K562 (cell line): ENCODE measurements at regions not wholly inside any gene's neighbourhood (a gene's known extent, or its start where the extent isn't known, plus 50 kb on each side); places are given as distances from the start of the nearest gene placed in this dataset.

ENCODE experiments used
- ATAC-seq: fragments of 200-7000 bp; cut with Tn5 transposase; 3 replicates; pipeline ENCODE4 v1.9.1; 2020; ENCODE audit warnings: moderate library complexity
- BruUV-seq: library from RNA; stranded (reverse); fragments of 400-500 nt; replicated peaks from 2 replicates; lab custom pipeline; 2021; lab: Mats Ljungman, UMichigan
- CTCF ChIA-PET: fragments of 300-600 bp; formaldehyde crosslinking; extraction: SDS; loops from one replicate; lab custom pipeline; 2021; ENCODE audit warnings: low intra/inter-chr PET ratio; lab: Yijun Ruan, JAX
- POLR2A ChIA-PET: fragments of 300-600, 350-650 bp; sonication (Branson Sonifier 250); formaldehyde crosslinking; extraction: SDS; loops from one replicate; lab custom pipeline; 2021; ENCODE audit warnings: antibody characterized with exemption, inconsistent platforms; lab: Yijun Ruan, JAX
- DNase-seq, 4 experiments: peaks; one replicate each; pipeline versions ENCODE4 v3.0.0 to v3.0.0-alpha.2; 2011 to 2018; ENCODE audit warnings: low spot score in 3 of 4, mixed read lengths in 3 of 4; ENCODE audit errors: extremely low read depth in 1 of 4
- FAIRE-seq: peaks from 2 replicates; lab custom pipeline; 2011; peaks lifted over from hg19 to GRCh38; lab: Jason Lieb, UNC
- H2AFZ ChIP-seq: 2 replicates; pipeline ENCODE4 v1.6.0; 2011; ENCODE audit warnings: low read depth, low read length, control low read depth, inconsistent platforms
- H3K27ac ChIP-seq: fragments of 200-600 bp; 3 replicates; pipeline ENCODE4 v1.8.0; 2011; ENCODE audit warnings: low read depth, mild to moderate bottlenecking, control low read depth, inconsistent platforms, low read length, moderate library complexity, mixed read lengths; ENCODE audit errors: extremely low read depth
- H3K27me3 ChIP-seq, 2 experiments: fragments of 300-600 bp in 1 of 2; 2 replicates in 1 of 2; 3 replicates in 1 of 2; pipeline versions ENCODE4 v1.6.0 to v1.8.0; 2011; ENCODE audit warnings: inconsistent platforms in 2 of 2, low read length in 2 of 2, mild to moderate bottlenecking in 1 of 2, mixed read lengths in 1 of 2, moderate library complexity in 1 of 2; ENCODE audit not compliant: control insufficient read depth in 2 of 2, insufficient read depth in 2 of 2
- H3K36me3 ChIP-seq: fragments of 300-600 bp; 3 replicates; pipeline ENCODE4 v1.8.0; 2011; ENCODE audit warnings: mild to moderate bottlenecking, low read length, inconsistent platforms; ENCODE audit not compliant: control insufficient read depth, insufficient read depth
- H3K4me1 ChIP-seq, 2 experiments: fragments of 200-600 bp in 1 of 2; replicated peaks in 1 of 2; 2 replicates in 1 of 2; 3 replicates in 1 of 2; pipeline versions ENCODE4 v1.5.1 to v1.8.0; 2011; ENCODE audit warnings: inconsistent platforms in 2 of 2, low read length in 2 of 2, mild to moderate bottlenecking in 1 of 2, mixed read lengths in 1 of 2, moderate library complexity in 1 of 2; ENCODE audit not compliant: control insufficient read depth in 2 of 2, insufficient read depth in 2 of 2
- H3K4me2 ChIP-seq: 2 replicates; pipeline ENCODE4 v1.6.1; 2011; ENCODE audit warnings: low read length, control low read depth, inconsistent platforms, mixed read lengths; ENCODE audit not compliant: insufficient read depth
- H3K4me3 ChIP-seq: fragments of 200-600 bp; sonication (generic), shearing (Covaris generic); 2 replicates; pipeline ENCODE4 v1.5.1; 2016; ENCODE audit warnings: control low read depth, inconsistent platforms
- H3K79me2 ChIP-seq: fragments of 200-600 bp; 3 replicates; pipeline ENCODE4 v1.8.0; 2011; ENCODE audit warnings: low read length, inconsistent platforms; ENCODE audit not compliant: control insufficient read depth, insufficient read depth
- H3K9ac ChIP-seq, 2 experiments: 2 replicates each; pipeline versions ENCODE4 v1.6.0 to v1.6.1; 2011; ENCODE audit warnings: low read depth in 2 of 2, low read length in 2 of 2, control low read depth in 1 of 2, inconsistent platforms in 1 of 2, mild to moderate bottlenecking in 1 of 2, mixed read lengths in 1 of 2; ENCODE audit not compliant: insufficient read depth in 1 of 2
- H3K9me1 ChIP-seq: one replicate; pipeline ENCODE4 v1.6.0; 2011; ENCODE audit warnings: inconsistent platforms, mild to moderate bottlenecking, low read length, moderate library complexity; ENCODE audit not compliant: control insufficient read depth, insufficient read depth
- H3K9me3 ChIP-seq: replicated peaks from 2 replicates; pipeline ENCODE4 v1.5.1; 2011; ENCODE audit warnings: low read depth, low read length, inconsistent platforms; ENCODE audit not compliant: control insufficient read depth, insufficient read depth
- H4K20me1 ChIP-seq: replicated peaks from 2 replicates; pipeline ENCODE4 v1.6.1; 2011; ENCODE audit warnings: low read length, inconsistent platforms, mixed read lengths; ENCODE audit not compliant: control insufficient read depth, insufficient read depth
- CAMTA2 ChIP-seq: fragments of 250-450 bp; sonication (Bioruptor Pico); conservative IDR thresholded peaks from 2 replicates; pipeline ENCODE4 v1.5.1; 2022
- CEBPB ChIP-seq: fragments of 450-650 bp; IDR thresholded peaks from 2 replicates; pipeline ENCODE4 v1.6.1; 2016; ENCODE audit warnings: missing genetic modification characterization, missing compliant biosample characterization
- MTF1 ChIP-seq: fragments of 250-450 bp; sonication (Bioruptor Pico); IDR thresholded peaks from 2 replicates; pipeline ENCODE4 v1.9.0; 2021; ENCODE audit warnings: moderate library complexity, mild to moderate bottlenecking, inconsistent platforms, borderline replicate concordance
- NCOA1 ChIP-seq: fragments of 450-650 bp; IDR thresholded peaks from 2 replicates; pipeline ENCODE4 v1.6.1; 2016; ENCODE audit warnings: low read depth
- NELFE ChIP-seq: IDR thresholded peaks from 2 replicates; pipeline ENCODE4 v1.6.1; 2011; ENCODE audit warnings: mild to moderate bottlenecking; ENCODE audit not compliant: insufficient read depth, insufficient read length
- PHTF2 ChIP-seq: fragments of 250-450 bp; sonication (Bioruptor Pico); IDR thresholded peaks from 2 replicates; pipeline ENCODE4 v1.5.0; 2021; ENCODE audit warnings: mild to moderate bottlenecking
- TEAD1 ChIP-seq, 2 experiments: fragments of 450-650 bp in 1 of 2; sonication (generic) in 1 of 2; formaldehyde crosslinking; IDR thresholded peaks; 2 replicates each; pipeline versions ENCODE4 v1.4.0 to v1.8.0; 2020 to 2022; ENCODE audit warnings: mild to moderate bottlenecking in 2 of 2, missing genetic modification reagents in 1 of 2
- ZNF518B ChIP-seq: fragments of 250-450 bp; sonication (Bioruptor Pico); IDR thresholded peaks from 2 replicates; pipeline ENCODE4 v1.5.0; 2021; ENCODE audit warnings: mild to moderate bottlenecking, moderate library complexity
- ZNF707 ChIP-seq: fragments of 250-450 bp; sonication (Bioruptor Pico); conservative IDR thresholded peaks from 2 replicates; pipeline ENCODE4 v1.8.0; 2022; ENCODE audit warnings: inconsistent platforms, mild to moderate bottlenecking, moderate library complexity
- ZSCAN32 ChIP-seq: fragments of 450-650 bp; formaldehyde crosslinking; IDR thresholded peaks from 2 replicates; pipeline ENCODE4 v1.4.0; 2020; ENCODE audit warnings: mild to moderate bottlenecking, moderate library complexity
- WGBS: fragments of 100-300 bp; shearing (Covaris generic); methylation state at CpG from one replicate; pipeline ENCODE4 v1.1.6; 2016; ENCODE audit warnings: low coverage, mixed read lengths; ENCODE audit not compliant: insufficient coverage; ENCODE audit errors: missing lambda C conversion rate; 5-methylcytosine and 5-hydroxymethylcytosine counted together
- in situ Hi-C: fragments of 300-500 bp; cut with MboI; formaldehyde crosslinking; loops from 4 replicates; pipeline ENCODE4 v1.15.0; 2018; ENCODE audit warnings: inconsistent platforms, mixed read lengths
- intact Hi-C: fragments of 100-400 bp; cut with micrococcal nuclease; formaldehyde crosslinking; loops from 2 replicates; pipeline ENCODE4 v1.14.2; 2022
- TF ChIP-seq, protein P1 (sequence below): sonication (generic); formaldehyde crosslinking; IDR thresholded peaks from 2 replicates; pipeline ENCODE4 v1.5.0; 2020; ENCODE audit warnings: missing genetic modification reagents
- TF ChIP-seq, protein P2 (sequence below): IDR thresholded peaks from 3 replicates; pipeline ENCODE4 v1.6.1; 2011; ENCODE audit warnings: borderline replicate concordance, mild to moderate bottlenecking; ENCODE audit not compliant: insufficient read length, insufficient read depth

DNA sequence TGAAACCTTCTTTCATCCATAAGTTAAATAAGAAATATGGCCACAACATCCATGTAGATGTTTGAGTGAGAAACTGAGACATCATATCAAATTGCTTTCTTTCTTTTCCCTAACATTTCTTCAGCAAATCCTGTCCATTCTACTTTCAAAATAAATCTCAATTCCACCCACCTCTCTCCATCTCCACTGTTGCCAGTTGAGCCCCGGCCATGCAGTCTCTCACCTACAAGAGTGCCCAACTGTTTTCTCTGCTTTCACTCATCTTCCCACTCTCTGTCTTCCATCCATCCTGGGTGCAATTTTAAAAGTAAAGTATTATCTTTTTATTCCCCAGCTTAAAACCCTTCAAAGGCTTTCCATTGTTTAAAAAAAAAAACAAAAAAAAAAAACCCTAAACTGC, 260.4 kb downstream of the DEPDC1B start:
- Histone ChIP-seq H3K9me3 (no peaks in the 10 kb centered on the region), H3K27ac (no peak overlapping the region), H2AFZ (no peak overlapping the region), H3K4me3 (no peak overlapping the region), H3K79me2 (no peaks in the 10 kb centered on the region), H3K27me3 (no peaks in the 10 kb centered on the region), H3K9ac (no peak overlapping the region), H3K36me3 (no peaks in the 10 kb centered on the region), H3K4me1 (no peaks in the 10 kb centered on the region), H3K9me1 (no peaks in the 10 kb centered on the region), H4K20me1 (no peaks in the 10 kb centered on the region), H3K4me2 (no peak overlapping the region)
- in situ Hi-C loops (no loop called here), intact Hi-C loops (no loop called here)
- no TSS peak for BruUV-seq
- DNase-seq, result no peak
- no peak for FAIRE-seq
- 0% methylated on average over 1 of the region's 1 CpG for WGBS
- TF ChIP-seq, protein P1, sequence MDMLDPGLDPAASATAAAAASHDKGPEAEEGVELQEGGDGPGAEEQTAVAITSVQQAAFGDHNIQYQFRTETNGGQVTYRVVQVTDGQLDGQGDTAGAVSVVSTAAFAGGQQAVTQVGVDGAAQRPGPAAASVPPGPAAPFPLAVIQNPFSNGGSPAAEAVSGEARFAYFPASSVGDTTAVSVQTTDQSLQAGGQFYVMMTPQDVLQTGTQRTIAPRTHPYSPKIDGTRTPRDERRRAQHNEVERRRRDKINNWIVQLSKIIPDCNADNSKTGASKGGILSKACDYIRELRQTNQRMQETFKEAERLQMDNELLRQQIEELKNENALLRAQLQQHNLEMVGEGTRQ (CRISPR knock-in tag), result no peak
- no peak for ATAC-seq
- ChIA-PET POLR2A (no interaction called here), CTCF (interaction anchor here (0.8 kb wide), 1 partner anchor 1766 kb away, joined by 3 read pairs; no protein-coding TSS in a partner anchor)

DNA sequence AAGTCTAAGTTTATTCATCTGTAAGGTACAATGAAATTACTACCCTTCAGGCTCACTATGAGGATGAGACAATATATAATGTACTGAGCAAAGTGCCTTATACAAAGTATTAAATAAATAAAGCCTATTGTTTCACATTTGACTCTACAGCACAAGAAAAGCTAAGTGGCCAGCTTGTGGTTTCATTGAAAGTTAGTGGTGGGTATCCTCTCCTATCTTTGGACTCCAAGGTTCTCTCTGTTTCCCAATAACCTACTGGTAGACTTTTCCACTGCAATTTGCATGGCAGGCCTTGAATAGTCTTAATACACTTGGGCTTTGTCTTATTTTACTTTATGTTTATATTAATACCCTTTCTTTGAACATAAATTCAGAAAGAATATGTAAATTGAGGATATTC, 262.7 kb downstream of the DEPDC1B start:
- ChIA-PET CTCF (no interaction called here), POLR2A (no interaction called here)
- Histone ChIP-seq H3K27ac (no peak overlapping the region), H3K9me3 (no peaks in the 10 kb centered on the region), H3K4me2 (no peak overlapping the region), H3K36me3 (no peaks in the 10 kb centered on the region), H4K20me1 (no peaks in the 10 kb centered on the region), H3K79me2 (no peaks in the 10 kb centered on the region), H3K27me3 (no peaks in the 10 kb centered on the region), H3K4me1 (no peaks in the 10 kb centered on the region), H3K9me1 (no peaks in the 10 kb centered on the region), H3K4me3 (no peak overlapping the region), H3K9ac (no peak overlapping the region), H2AFZ (no peak overlapping the region)
- ATAC-seq (no peak), FAIRE-seq (no peak), DNase-seq (no peak)
- intact Hi-C loops, result no loop called here
- in situ Hi-C loops, result no loop called here
- BruUV-seq, result no TSS peak
- TF ChIP-seq PHTF2 (CRISPR knock-in tag) (no peak), NELFE (no peak), TEAD1 (CRISPR knock-in tag; IDR thresholded peaks at IDR 0.05) (no peak), ZNF518B (no peak), CEBPB (tag) (no peak), ZSCAN32 (CRISPR knock-in tag) (no peak), MTF1 (CRISPR knock-in tag) (no peak), NCOA1 (no peak), ZNF707 (CRISPR knock-in tag) (no peak), CAMTA2 (CRISPR knock-in tag) (no peak)
- TF ChIP-seq, protein P2, sequence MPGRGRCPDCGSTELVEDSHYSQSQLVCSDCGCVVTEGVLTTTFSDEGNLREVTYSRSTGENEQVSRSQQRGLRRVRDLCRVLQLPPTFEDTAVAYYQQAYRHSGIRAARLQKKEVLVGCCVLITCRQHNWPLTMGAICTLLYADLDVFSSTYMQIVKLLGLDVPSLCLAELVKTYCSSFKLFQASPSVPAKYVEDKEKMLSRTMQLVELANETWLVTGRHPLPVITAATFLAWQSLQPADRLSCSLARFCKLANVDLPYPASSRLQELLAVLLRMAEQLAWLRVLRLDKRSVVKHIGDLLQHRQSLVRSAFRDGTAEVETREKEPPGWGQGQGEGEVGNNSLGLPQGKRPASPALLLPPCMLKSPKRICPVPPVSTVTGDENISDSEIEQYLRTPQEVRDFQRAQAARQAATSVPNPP, result no peak
